H9 (cell line): ENCODE measurements at regions not wholly inside any gene's neighbourhood (a gene's known extent, or its start where the extent isn't known, plus 50 kb on each side); places are given as distances from the start of the nearest gene placed in this dataset.

ENCODE experiments used
- DNase-seq: peaks from one replicate; pipeline ENCODE4 v3.0.0-alpha.2; 2017
- H2AFZ ChIP-seq: one replicate; pipeline ENCODE4 v1.6.1; 2013; ENCODE audit warnings: mild to moderate bottlenecking, low read length, control low read depth, moderate library complexity
- H2AK5ac ChIP-seq: 2 replicates; pipeline ENCODE4 v1.6.1; 2013; ENCODE audit warnings: low read length, control low read depth, mixed read lengths; ENCODE audit not compliant: insufficient read length
- H2BK120ac ChIP-seq: one replicate; pipeline ENCODE4 v1.6.1; 2013; ENCODE audit warnings: low read depth, mild to moderate bottlenecking, low read length, control low read depth, inconsistent platforms; ENCODE audit not compliant: poor library complexity, severe bottlenecking
- H2BK12ac ChIP-seq: 2 replicates; pipeline ENCODE4 v1.6.1; 2013; ENCODE audit warnings: low read length, control low read depth, mixed read lengths, low read depth; ENCODE audit not compliant: insufficient read length
- H2BK15ac ChIP-seq: 2 replicates; pipeline ENCODE4 v1.6.1; 2013; ENCODE audit warnings: low read depth, low read length, control low read depth
- H2BK20ac ChIP-seq: one replicate; pipeline ENCODE4 v1.6.1; 2013; ENCODE audit warnings: low read depth, mild to moderate bottlenecking, low read length, control low read depth, inconsistent platforms; ENCODE audit not compliant: poor library complexity, severe bottlenecking
- H2BK5ac ChIP-seq: 2 replicates; pipeline ENCODE4 v1.6.1; 2013; ENCODE audit warnings: low read length, control low read depth, mixed read lengths; ENCODE audit not compliant: insufficient read length
- H3K14ac ChIP-seq: 2 replicates; pipeline ENCODE4 v1.6.1; 2013; ENCODE audit warnings: low read length, control low read depth; ENCODE audit not compliant: insufficient read depth
- H3K18ac ChIP-seq: 2 replicates; pipeline ENCODE4 v1.6.1; 2013; ENCODE audit warnings: low read depth, mild to moderate bottlenecking, mixed read lengths, low read length, control low read depth; ENCODE audit not compliant: insufficient read length
- H3K23ac ChIP-seq: 2 replicates; pipeline ENCODE4 v1.6.1; 2013; ENCODE audit warnings: low read length, control low read depth, mixed read lengths, low read depth; ENCODE audit not compliant: insufficient read length
- H3K23me2 ChIP-seq: 2 replicates; pipeline ENCODE4 v1.6.1; 2013; ENCODE audit warnings: low read depth, mild to moderate bottlenecking, mixed read lengths, low read length, control low read depth; ENCODE audit not compliant: insufficient read length, poor library complexity, severe bottlenecking
- H3K27ac ChIP-seq: 2 replicates; pipeline ENCODE4 v1.5.1; 2013; ENCODE audit warnings: low read length, control low read depth, mixed read lengths, low read depth; ENCODE audit not compliant: insufficient read length
- H3K27me3 ChIP-seq: 2 replicates; pipeline ENCODE4 v1.6.1; 2013; ENCODE audit warnings: low read length, control low read depth, inconsistent platforms; ENCODE audit not compliant: insufficient read depth
- H3K4ac ChIP-seq: 2 replicates; pipeline ENCODE4 v1.6.1; 2013; ENCODE audit warnings: low read depth, mild to moderate bottlenecking, control low read depth, inconsistent platforms, low read length, moderate library complexity
- H3K4me1 ChIP-seq: 2 replicates; pipeline ENCODE4 v1.6.1; 2013; ENCODE audit warnings: low read length, control low read depth, inconsistent platforms; ENCODE audit not compliant: insufficient read depth
- H3K4me2 ChIP-seq: 2 replicates; pipeline ENCODE4 v1.6.1; 2013; ENCODE audit warnings: low read length, control low read depth, mixed read lengths; ENCODE audit not compliant: insufficient read length, insufficient read depth
- H3K56ac ChIP-seq: 2 replicates; pipeline ENCODE4 v1.6.1; 2013; ENCODE audit warnings: low read depth, mild to moderate bottlenecking, mixed read lengths, low read length, control low read depth; ENCODE audit not compliant: insufficient read length
- H3K79me1 ChIP-seq: 2 replicates; pipeline ENCODE4 v1.6.1; 2013; ENCODE audit warnings: low read depth, mild to moderate bottlenecking, moderate library complexity, low read length, control low read depth, inconsistent platforms; ENCODE audit not compliant: insufficient read depth, poor library complexity, severe bottlenecking
- H3K79me2 ChIP-seq: 2 replicates; pipeline ENCODE4 v1.6.1; 2013; ENCODE audit warnings: low read length, control low read depth, inconsistent platforms; ENCODE audit not compliant: insufficient read depth
- H3K9ac ChIP-seq: 2 replicates; pipeline ENCODE4 v1.6.1; 2013; ENCODE audit warnings: low read length, control low read depth, mixed read lengths; ENCODE audit not compliant: insufficient read length; ENCODE audit errors: extremely low read depth
- H3K9me3 ChIP-seq: one replicate; pipeline ENCODE4 v1.6.1; 2013; ENCODE audit warnings: low read depth, low read length, inconsistent platforms; ENCODE audit not compliant: control insufficient read depth
- H3T11ph ChIP-seq: one replicate; pipeline ENCODE4 v1.6.1; 2013; ENCODE audit warnings: mild to moderate bottlenecking, low read length, control low read depth, inconsistent platforms
- H4K20me1 ChIP-seq: one replicate; pipeline ENCODE4 v1.6.1; 2013; ENCODE audit not compliant: control insufficient read depth, insufficient read length, insufficient read depth
- H4K5ac ChIP-seq: 2 replicates; pipeline ENCODE4 v1.6.1; 2013; ENCODE audit warnings: low read depth, mild to moderate bottlenecking, mixed read lengths, low read length, control low read depth; ENCODE audit not compliant: insufficient read length
- H4K8ac ChIP-seq: replicated peaks from 2 replicates; pipeline ENCODE4 v1.6.1; 2013; ENCODE audit warnings: low read length, control low read depth, mixed read lengths, low read depth; ENCODE audit not compliant: insufficient read length
- H4K91ac ChIP-seq: 2 replicates; pipeline ENCODE4 v1.6.1; 2013; ENCODE audit warnings: low read depth, mild to moderate bottlenecking, moderate library complexity, mixed read lengths, low read length, control low read depth; ENCODE audit not compliant: insufficient read length
- H3K27ac Mint-ChIP-seq, 3 experiments: 2 replicates in 2 of 3; 3 replicates in 1 of 3; pipeline ENCODE4 v1.8.0; 2020 to 2021; ENCODE audit warnings: mixed read lengths in 3 of 3, mild to moderate bottlenecking in 1 of 3, moderate library complexity in 1 of 3
- H3K27me3 Mint-ChIP-seq: 2 replicates; pipeline ENCODE4 v1.8.0; 2021; ENCODE audit warnings: low read depth, mild to moderate bottlenecking, moderate library complexity, mixed read lengths
- H3K36me3 Mint-ChIP-seq, 3 experiments: 2 replicates in 2 of 3; 3 replicates in 1 of 3; pipeline ENCODE4 v1.8.0; 2020 to 2021; ENCODE audit warnings: low read depth in 3 of 3, mixed read lengths in 3 of 3; ENCODE audit not compliant: insufficient read depth in 1 of 3
- H3K4me1 Mint-ChIP-seq, 2 experiments: 2 replicates each; pipeline ENCODE4 v1.8.0; 2020; ENCODE audit warnings: mixed read lengths in 2 of 2
- H3K4me3 Mint-ChIP-seq, 2 experiments: 2 replicates in 1 of 2; 3 replicates in 1 of 2; pipeline ENCODE4 v1.8.0; 2020 to 2021; ENCODE audit warnings: mild to moderate bottlenecking in 2 of 2, mixed read lengths in 2 of 2, moderate library complexity in 1 of 2
- H3K9me3 Mint-ChIP-seq, 2 experiments: 2 replicates in 1 of 2; 3 replicates in 1 of 2; pipeline ENCODE4 v1.8.0; 2020; ENCODE audit warnings: mild to moderate bottlenecking in 2 of 2, mixed read lengths in 2 of 2, moderate library complexity in 1 of 2
- WGBS: extraction: QIAGEN DNeasy Blood & Tissue Kit; methylation state at CpG from one replicate; pipeline ENCODE4 v1.1.7; 2013; ENCODE audit warnings: missing lambda C conversion rate, low lambda C conversion rate, mixed read lengths; ENCODE audit not compliant: insufficient read length; ENCODE audit errors: extremely low coverage; 5-methylcytosine and 5-hydroxymethylcytosine counted together
- TF ChIP-seq, protein P1 (sequence below): fragments of 200-600 bp; sonication (generic); conservative IDR thresholded peaks from 3 replicates; pipeline ENCODE4 v1.8.0; 2021; ENCODE audit warnings: antibody characterized with exemption, mild to moderate bottlenecking

DNA sequence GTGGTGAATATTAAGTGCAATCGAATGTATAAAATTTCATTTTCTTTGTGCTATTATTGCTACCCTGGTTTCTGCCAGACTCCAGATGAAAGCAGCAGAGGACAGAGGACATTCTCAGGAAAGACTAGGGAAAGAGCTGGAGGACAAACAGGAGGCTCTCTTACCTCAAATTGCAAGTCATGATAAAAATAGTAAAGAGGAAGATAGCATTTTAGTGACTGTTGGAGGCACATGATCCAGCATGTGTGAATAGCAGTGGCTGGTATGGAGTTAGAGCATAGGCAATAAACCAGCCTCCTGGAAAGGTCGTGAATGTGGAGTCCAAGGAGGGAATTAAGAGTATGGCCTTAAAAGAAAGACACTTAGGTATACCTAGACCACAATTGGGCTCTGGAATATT lies 1040.0 kb downstream of the STPG2 start:
- H2BK12ac ChIP-seq: no peak overlapping the region
- no peak overlapping the region for H2AFZ ChIP-seq
- no peak for DNase-seq
- H3K4me3 Mint-ChIP-seq: no peak overlapping the region
- H3K9me3 Mint-ChIP-seq: peaks cover 3 to 7% of the 10 kb centered on the region in 2 experiments; a peak in 3 of 5 replicates
- no peaks in the 10 kb centered on the region; a peak in 1 of 4 replicates for H3K4me1 Mint-ChIP-seq
- no peak overlapping the region for H2AK5ac ChIP-seq
- H3K4me1 ChIP-seq: no peaks in the 10 kb centered on the region
- no peak overlapping the region for H2BK20ac ChIP-seq
- H3K27ac ChIP-seq: no peak overlapping the region
- H3K14ac ChIP-seq: no peak overlapping the region
- H3K79me2 ChIP-seq: no peaks in the 10 kb centered on the region
- no peak overlapping the region for H3K27ac Mint-ChIP-seq
- TF ChIP-seq, protein P1, sequence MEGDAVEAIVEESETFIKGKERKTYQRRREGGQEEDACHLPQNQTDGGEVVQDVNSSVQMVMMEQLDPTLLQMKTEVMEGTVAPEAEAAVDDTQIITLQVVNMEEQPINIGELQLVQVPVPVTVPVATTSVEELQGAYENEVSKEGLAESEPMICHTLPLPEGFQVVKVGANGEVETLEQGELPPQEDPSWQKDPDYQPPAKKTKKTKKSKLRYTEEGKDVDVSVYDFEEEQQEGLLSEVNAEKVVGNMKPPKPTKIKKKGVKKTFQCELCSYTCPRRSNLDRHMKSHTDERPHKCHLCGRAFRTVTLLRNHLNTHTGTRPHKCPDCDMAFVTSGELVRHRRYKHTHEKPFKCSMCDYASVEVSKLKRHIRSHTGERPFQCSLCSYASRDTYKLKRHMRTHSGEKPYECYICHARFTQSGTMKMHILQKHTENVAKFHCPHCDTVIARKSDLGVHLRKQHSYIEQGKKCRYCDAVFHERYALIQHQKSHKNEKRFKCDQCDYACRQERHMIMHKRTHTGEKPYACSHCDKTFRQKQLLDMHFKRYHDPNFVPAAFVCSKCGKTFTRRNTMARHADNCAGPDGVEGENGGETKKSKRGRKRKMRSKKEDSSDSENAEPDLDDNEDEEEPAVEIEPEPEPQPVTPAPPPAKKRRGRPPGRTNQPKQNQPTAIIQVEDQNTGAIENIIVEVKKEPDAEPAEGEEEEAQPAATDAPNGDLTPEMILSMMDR: no peak
- H3K18ac ChIP-seq: no peak overlapping the region
- H4K20me1 ChIP-seq: no peaks in the 10 kb centered on the region
- H3K56ac ChIP-seq: no peak overlapping the region
- H3K36me3 Mint-ChIP-seq: peaks cover 0 to 7% (median 0%) of the 10 kb centered on the region in 3 experiments; a peak in 2 of 7 replicates
- H3K4ac ChIP-seq: no peak overlapping the region
- no peak overlapping the region for H4K5ac ChIP-seq
- H3K79me1 ChIP-seq: no peaks in the 10 kb centered on the region
- no CpG with 5 or more reads among the region's 2 CpGs for WGBS
- H2BK5ac ChIP-seq: no peak overlapping the region
- H4K91ac ChIP-seq: no peak overlapping the region
- no peaks in the 10 kb centered on the region for H3K23me2 ChIP-seq
- no peaks in the 10 kb centered on the region for H3K27me3 Mint-ChIP-seq
- H3K23ac ChIP-seq: no peak overlapping the region
- no peak overlapping the region for H2BK120ac ChIP-seq
- H4K8ac ChIP-seq: no peak overlapping the region
- no peak overlapping the region for H3K9ac ChIP-seq
- H3K9me3 ChIP-seq: no peaks in the 10 kb centered on the region
- H3K27me3 ChIP-seq: no peaks in the 10 kb centered on the region
- no peak overlapping the region for H3K4me2 ChIP-seq
- no peak overlapping the region for H3T11ph ChIP-seq
- H2BK15ac ChIP-seq: no peak overlapping the region
